IPS DF 6.9 (cell line): ENCODE measurements at regions not wholly inside any gene's neighbourhood (a gene's known extent, or its start where the extent isn't known, plus 50 kb on each side); places are given as distances from the start of the nearest gene placed in this dataset.

Experiments used
- DNase-seq: peaks from one replicate; pipeline ENCODE4 v3.0.0-alpha.2; 2013; ENCODE audit warnings: low read depth, low spot score
- H3K27ac ChIP-seq: one replicate; pipeline ENCODE4 v1.5.1; 2013; ENCODE audit warnings: low read length, control low read depth
- H3K27me3 ChIP-seq: 2 replicates; pipeline ENCODE4 v1.6.1; 2013; ENCODE audit warnings: mild to moderate bottlenecking, low read length; ENCODE audit not compliant: control insufficient read depth, insufficient read depth
- H3K36me3 ChIP-seq: 2 replicates; pipeline ENCODE4 v1.6.1; 2013; ENCODE audit warnings: low read length; ENCODE audit not compliant: control insufficient read depth, insufficient read depth
- H3K4me1 ChIP-seq: 2 replicates; pipeline ENCODE4 v1.6.1; 2013; ENCODE audit warnings: low read length; ENCODE audit not compliant: control insufficient read depth, insufficient read depth
- H3K4me3 ChIP-seq: 2 replicates; pipeline ENCODE4 v1.5.1; 2013; ENCODE audit warnings: mild to moderate bottlenecking, low read length
- H3K9me3 ChIP-seq: 2 replicates; pipeline ENCODE4 v1.6.1; 2013; ENCODE audit warnings: low read length, inconsistent platforms; ENCODE audit not compliant: control insufficient read depth, insufficient read depth
- WGBS: extraction: QIAGEN DNeasy Blood & Tissue Kit; methylation state at CpG from one replicate; pipeline ENCODE4 v1.1.7; 2013; ENCODE audit warnings: mixed read lengths, missing lambda C conversion rate; ENCODE audit not compliant: insufficient read length, insufficient coverage; 5-methylcytosine and 5-hydroxymethylcytosine counted together

DNA sequence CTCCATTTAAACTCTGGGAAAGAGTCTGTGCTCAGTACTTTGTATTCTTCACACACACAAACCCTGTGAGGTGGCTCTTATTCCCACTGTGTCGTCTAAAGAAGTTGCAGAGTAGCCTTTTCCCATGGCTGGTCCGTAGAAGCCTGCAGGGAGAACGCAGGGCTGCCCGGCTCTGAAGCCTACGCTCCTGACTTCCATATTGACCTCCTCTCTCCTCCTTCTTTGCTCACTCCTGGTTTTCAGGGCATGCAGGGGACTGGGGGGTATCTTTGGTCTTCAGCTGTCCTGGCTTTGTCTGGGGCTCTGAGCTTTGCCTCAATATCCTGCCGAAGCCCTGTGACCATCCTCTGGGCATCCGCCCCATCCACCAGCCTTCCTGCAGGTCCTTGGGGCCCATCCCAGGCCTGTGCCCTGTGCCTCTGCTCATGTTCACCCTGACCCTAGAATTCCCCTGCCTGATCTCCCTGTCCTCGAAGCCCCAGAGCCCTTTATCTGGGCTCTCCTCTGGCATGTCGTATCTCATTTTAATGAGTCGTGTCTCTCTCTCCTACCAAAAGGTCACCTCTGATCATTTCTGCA is 83.8 kb upstream of the FSTL4 start:
- no peak for DNase-seq
- Histone ChIP-seq H3K4me1 (no peaks in the 10 kb centered on the region), H3K36me3 (no peaks in the 10 kb centered on the region), H3K27ac (no peak overlapping the region), H3K27me3 (no peaks in the 10 kb centered on the region), H3K9me3 (no peaks in the 10 kb centered on the region), H3K4me3 (no peak overlapping the region)
- no CpG with 5 or more reads among the region's 10 CpGs for WGBS

GRCh38 chr5:133694181-133694831 is 82.0 kb upstream of the FSTL4 start:
- Histone ChIP-seq H3K9me3 (no peaks in the 10 kb centered on the region), H3K4me1 (no peaks in the 10 kb centered on the region), H3K27ac (no peak overlapping the region), H3K27me3 (no peaks in the 10 kb centered on the region), H3K36me3 (no peaks in the 10 kb centered on the region), H3K4me3 (no peak overlapping the region)
- DNase-seq, result no peak
- no CpG with 5 or more reads among the region's 6 CpGs for WGBS

DNA sequence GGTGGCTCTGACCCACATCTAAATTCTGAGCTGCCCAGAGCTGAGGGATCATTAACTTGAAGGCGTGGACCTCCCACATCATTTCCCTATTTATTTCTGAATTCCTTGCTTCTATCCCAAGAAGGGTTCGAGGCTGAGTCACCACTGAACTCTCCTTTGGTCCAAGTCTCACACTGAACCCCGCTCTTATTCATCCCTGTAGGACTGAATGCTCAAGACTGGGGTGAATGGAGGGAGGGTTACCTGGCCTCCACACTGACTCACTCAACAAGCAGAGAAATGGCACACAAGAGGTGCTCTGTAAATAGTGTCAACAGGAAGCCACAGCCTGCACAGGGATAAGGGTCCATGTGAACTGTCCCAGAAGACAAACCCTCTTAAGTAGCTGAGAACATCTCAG is 79.1 kb upstream of the FSTL4 start:
- no peaks in the 10 kb centered on the region for H3K27me3 ChIP-seq
- WGBS, result no CpG with 5 or more reads among the region's 3 CpGs

DNA sequence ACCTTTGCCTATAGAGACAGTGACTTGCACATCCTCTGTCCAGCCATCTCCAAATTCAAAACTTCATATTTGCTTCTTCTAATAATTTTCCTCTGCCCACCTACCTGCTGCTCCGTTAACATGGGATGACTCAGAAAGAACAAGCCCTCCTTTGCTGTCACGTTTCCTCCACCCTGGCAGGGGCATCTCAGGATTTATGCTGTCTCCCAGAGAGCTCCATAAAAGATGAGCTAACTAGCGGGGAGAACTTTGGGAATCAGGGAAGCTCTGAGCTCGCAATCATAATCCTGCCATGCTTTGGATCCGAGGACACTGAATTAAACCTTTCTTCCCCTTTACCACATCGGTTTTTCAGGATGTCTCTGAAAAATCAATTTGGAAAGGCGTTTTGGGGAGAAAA is 78.4 kb upstream of the FSTL4 start:
- no peaks in the 10 kb centered on the region for H3K27me3 ChIP-seq
- H3K4me3 ChIP-seq, result no peak overlapping the region
- no CpG with 5 or more reads among the region's 7 CpGs for WGBS
- H3K9me3 ChIP-seq, result no peaks in the 10 kb centered on the region
- H3K36me3 ChIP-seq, result no peaks in the 10 kb centered on the region
- DNase-seq, result no peak
- H3K27ac ChIP-seq, result no peak overlapping the region
- 0 out of 2 replicates have a peak, but pooled peaks cover 1% of the 10 kb centered on the region for H3K4me1 ChIP-seq

More for the DNA sequence above, 79.1 kb upstream of the FSTL4 start:
- Histone ChIP-seq H3K4me3 (no peak overlapping the region), H3K4me1 (0 out of 2 replicates have a peak, but pooled peaks cover 1% of the 10 kb centered on the region), H3K36me3 (no peaks in the 10 kb centered on the region), H3K27ac (no peak overlapping the region), H3K9me3 (no peaks in the 10 kb centered on the region)
- no peak for DNase-seq

DNA sequence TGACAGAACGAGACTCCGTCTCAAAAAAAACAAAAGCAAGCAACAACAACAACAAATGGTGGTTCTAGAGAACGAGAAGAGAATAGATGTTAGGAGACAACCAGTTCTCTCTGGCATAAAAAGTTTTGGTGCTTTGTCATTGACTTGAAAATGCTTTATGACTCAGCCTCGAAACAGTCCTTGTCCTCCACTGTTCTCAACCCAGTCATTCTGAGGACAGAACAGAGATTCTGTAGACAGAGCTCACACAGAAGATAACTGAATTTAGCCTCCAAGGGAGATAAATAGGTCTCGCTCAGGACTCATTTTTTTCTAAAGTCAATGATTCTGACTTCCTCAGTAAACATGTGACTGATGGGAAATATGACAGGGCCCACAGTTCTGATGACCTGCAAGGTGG is 76.0 kb upstream of the FSTL4 start:
- Histone ChIP-seq H3K27ac (no peak overlapping the region), H3K27me3 (no peaks in the 10 kb centered on the region), H3K4me3 (no peak overlapping the region), H3K4me1 (0 out of 2 replicates have a peak, but pooled peaks cover 1% of the 10 kb centered on the region), H3K36me3 (no peaks in the 10 kb centered on the region), H3K9me3 (no peaks in the 10 kb centered on the region)
- no peak for DNase-seq
- no CpG with 5 or more reads among the region's 5 CpGs for WGBS

GRCh38 chr5:133687212-133688061 is 75.1 kb upstream of the FSTL4 start:
- no peak overlapping the region for H3K4me3 ChIP-seq
- DNase-seq, result no peak
- H3K27me3 ChIP-seq, result no peaks in the 10 kb centered on the region
- no peak overlapping the region for H3K27ac ChIP-seq
- H3K4me1 ChIP-seq, result 0 out of 2 replicates have a peak, but pooled peaks cover 1% of the 10 kb centered on the region
- H3K9me3 ChIP-seq, result no peaks in the 10 kb centered on the region
- H3K36me3 ChIP-seq, result no peaks in the 10 kb centered on the region
- no CpG with 5 or more reads among the region's 11 CpGs for WGBS

DNA sequence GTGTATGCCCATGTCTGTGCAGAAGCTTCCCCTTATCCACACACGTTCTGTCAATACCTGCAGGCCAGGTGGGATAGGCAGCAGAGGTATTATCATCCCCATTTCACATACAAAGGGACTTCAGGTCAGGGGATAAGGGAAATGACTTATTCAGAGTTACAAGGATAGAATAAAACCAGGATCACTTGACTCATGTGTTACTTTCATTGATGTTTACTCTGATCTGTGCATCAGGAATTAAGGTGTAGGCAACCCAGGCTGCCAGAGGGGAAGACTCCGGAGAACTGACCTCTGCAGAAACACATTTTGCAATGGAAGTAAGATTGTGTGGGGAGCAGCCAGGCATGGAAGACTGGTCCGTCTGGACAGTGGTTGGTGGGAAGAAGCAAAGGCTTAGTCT is 74.2 kb upstream of the FSTL4 start:
- Histone ChIP-seq H3K36me3 (no peaks in the 10 kb centered on the region), H3K4me1 (0 out of 2 replicates have a peak, but pooled peaks cover 1% of the 10 kb centered on the region), H3K4me3 (no peak overlapping the region), H3K27me3 (no peaks in the 10 kb centered on the region), H3K9me3 (no peaks in the 10 kb centered on the region), H3K27ac (no peak overlapping the region)
- DNase-seq, result no peak
- WGBS, result no CpG with 5 or more reads among the region's 3 CpGs

DNA sequence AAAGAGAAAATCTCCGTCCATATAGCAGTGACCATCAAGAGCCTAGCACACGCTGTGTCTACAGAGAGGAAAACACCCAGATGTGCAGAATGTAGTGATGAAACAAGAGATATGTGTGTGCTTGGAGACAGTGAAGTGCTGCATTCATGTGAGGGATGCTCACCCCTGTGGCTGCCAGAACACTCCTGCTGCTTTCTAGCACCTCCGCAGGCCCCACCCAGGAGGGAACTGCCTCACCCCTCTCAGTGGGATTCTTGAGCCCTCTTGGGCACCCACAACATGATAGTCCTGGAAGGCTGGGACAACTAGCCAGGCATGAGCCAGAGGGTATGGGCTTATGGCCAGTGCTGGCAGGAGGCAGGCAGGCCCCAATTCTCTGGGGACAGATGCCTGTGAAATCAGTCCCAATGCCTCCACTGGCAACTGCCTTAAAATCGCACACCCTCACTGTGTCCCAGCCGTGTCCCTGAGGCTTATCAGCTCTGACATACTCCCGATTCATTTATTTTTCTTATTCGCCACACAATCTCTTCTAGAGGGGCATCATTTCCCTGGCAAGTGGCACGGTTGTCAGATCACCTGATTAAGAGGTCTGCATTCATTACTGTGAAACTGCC is 73.2 kb upstream of the FSTL4 start:
- no peak overlapping the region for H3K4me3 ChIP-seq
- DNase-seq, result no peak
- H3K27ac ChIP-seq, result no peak overlapping the region
- no peaks in the 10 kb centered on the region for H3K9me3 ChIP-seq
- no peaks in the 10 kb centered on the region for H3K36me3 ChIP-seq
- H3K4me1 ChIP-seq, result 0 out of 2 replicates have a peak, but pooled peaks cover 1% of the 10 kb centered on the region
- H3K27me3 ChIP-seq, result no peaks in the 10 kb centered on the region
- no CpG with 5 or more reads among the region's 8 CpGs for WGBS

DNA sequence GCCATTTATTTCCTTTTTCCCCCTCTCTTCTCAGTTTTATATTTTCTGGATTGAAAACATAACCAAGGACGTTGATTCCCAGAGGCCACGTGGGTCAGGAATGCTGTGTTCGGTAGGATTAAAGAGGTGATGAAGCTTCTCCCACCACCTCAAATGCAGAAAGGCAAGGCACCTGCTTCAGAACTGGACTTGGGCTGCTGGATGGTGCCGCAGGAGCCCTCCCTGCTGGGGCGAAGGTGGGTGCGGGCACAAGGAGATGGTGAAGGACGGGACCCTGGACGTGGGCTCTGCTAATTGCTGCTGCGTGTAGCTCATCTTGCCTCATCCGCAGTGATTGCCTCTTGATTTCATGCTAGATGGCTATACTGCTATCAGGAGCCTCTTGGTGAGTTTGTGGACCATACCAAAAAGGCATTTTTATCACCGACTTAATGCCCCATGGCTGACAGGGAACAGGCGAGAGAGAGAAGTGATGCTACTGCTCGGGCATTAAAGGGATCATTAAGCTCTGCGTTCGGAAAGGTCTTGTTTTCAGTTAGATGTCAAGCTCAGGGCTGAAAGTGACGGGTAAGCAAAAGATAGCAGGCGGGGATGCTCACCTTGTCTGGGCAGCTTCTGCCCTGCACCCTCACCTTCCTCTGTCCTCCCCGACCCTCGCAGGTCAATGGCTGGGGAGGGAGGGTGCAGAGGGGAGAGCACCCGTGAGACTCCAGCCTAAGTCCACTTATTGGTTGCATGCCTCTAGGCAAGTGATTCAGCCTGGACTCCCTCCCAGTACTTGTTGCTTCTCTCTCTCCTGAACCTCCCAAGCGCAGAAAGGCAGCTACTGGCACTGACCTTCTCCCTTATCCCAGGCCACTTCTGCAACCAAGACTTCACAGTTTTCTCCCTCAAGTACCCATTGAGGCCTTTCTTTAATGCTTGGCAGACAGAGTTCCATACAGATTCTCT is 71.6 kb upstream of the FSTL4 start:
- Histone ChIP-seq H3K27ac (no peak overlapping the region), H3K4me1 (0 out of 2 replicates have a peak, but pooled peaks cover 1% of the 10 kb centered on the region), H3K4me3 (no peak overlapping the region), H3K36me3 (no peaks in the 10 kb centered on the region), H3K9me3 (no peaks in the 10 kb centered on the region), H3K27me3 (no peaks in the 10 kb centered on the region)
- no peak for DNase-seq
- no CpG with 5 or more reads among the region's 21 CpGs for WGBS
